ENCODE measurements at regions not wholly inside any gene's neighbourhood (a gene's known extent, or its start where the extent isn't known, plus 50 kb on each side); places are given as distances from the start of the nearest gene placed in this dataset.

DNA sequence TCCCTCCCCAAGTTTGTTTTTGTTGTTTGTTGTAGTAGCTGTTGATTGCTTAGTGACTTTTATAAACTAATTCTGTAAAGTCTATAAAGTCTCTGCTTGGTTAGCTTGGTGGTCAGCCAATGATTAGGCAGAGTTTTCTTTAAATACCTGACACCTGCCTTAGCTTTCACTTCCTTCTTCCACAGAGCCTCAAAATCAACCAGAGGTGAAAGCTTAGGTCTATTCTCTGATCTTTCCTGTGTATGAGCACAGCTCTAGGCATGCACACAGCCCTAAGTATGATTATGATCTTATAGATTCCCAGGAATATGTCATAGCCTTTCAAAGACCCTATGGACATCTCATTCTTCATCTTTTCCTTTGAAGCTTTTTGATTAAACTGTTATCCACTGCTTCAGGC, 514.7 kb downstream of the AACS start:
- H3K4me3 Mint-ChIP-seq = no peak overlapping the region
- DNase-seq (ENCODE audit: low spot score) (no peak), ATAC-seq (no peak)
- H3K27ac Mint-ChIP-seq = no peak overlapping the region
- POLR2A ChIA-PET = no interaction called here
- CTCF ChIA-PET = interaction anchor here (0.7 kb wide), 1 partner anchor 396 kb away, joined by 3 read pairs; no protein-coding TSS in a partner anchor
- no peaks in the 10 kb centered on the region for H3K4me1 Mint-ChIP-seq
- TF ChIP-seq, protein P1, sequence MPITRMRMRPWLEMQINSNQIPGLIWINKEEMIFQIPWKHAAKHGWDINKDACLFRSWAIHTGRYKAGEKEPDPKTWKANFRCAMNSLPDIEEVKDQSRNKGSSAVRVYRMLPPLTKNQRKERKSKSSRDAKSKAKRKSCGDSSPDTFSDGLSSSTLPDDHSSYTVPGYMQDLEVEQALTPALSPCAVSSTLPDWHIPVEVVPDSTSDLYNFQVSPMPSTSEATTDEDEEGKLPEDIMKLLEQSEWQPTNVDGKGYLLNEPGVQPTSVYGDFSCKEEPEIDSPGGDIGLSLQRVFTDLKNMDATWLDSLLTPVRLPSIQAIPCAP (CRISPR knock-in tag; IDR thresholded peaks at IDR 0.05) = no peak
- TF ChIP-seq, protein P2, sequence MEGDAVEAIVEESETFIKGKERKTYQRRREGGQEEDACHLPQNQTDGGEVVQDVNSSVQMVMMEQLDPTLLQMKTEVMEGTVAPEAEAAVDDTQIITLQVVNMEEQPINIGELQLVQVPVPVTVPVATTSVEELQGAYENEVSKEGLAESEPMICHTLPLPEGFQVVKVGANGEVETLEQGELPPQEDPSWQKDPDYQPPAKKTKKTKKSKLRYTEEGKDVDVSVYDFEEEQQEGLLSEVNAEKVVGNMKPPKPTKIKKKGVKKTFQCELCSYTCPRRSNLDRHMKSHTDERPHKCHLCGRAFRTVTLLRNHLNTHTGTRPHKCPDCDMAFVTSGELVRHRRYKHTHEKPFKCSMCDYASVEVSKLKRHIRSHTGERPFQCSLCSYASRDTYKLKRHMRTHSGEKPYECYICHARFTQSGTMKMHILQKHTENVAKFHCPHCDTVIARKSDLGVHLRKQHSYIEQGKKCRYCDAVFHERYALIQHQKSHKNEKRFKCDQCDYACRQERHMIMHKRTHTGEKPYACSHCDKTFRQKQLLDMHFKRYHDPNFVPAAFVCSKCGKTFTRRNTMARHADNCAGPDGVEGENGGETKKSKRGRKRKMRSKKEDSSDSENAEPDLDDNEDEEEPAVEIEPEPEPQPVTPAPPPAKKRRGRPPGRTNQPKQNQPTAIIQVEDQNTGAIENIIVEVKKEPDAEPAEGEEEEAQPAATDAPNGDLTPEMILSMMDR (IDR thresholded peaks at IDR 0.05) = no peak
- TF ChIP-seq TEAD1 (CRISPR knock-in tag; IDR thresholded peaks at IDR 0.05) (no peak), FOXP1 (CRISPR knock-in tag; IDR thresholded peaks at IDR 0.05; ENCODE audit: borderline replicate concordance) (no peak), SOX15 (CRISPR knock-in tag; IDR thresholded peaks at IDR 0.05) (no peak), MYBL2 (CRISPR knock-in tag; IDR thresholded peaks at IDR 0.05) (no peak), ZNF219 (CRISPR knock-in tag; IDR thresholded peaks at IDR 0.05; ENCODE audit: borderline replicate concordance) (no peak), NR2C2 (CRISPR knock-in tag; IDR thresholded peaks at IDR 0.05) (no peak), RORB (CRISPR knock-in tag; IDR thresholded peaks at IDR 0.05) (no peak), CREB1 (CRISPR knock-in tag; IDR thresholded peaks at IDR 0.05) (no peak), RELA (CRISPR knock-in tag; IDR thresholded peaks at IDR 0.05; ENCODE audit: borderline replicate concordance) (no peak)
- TF ChIP-seq, protein P3, sequence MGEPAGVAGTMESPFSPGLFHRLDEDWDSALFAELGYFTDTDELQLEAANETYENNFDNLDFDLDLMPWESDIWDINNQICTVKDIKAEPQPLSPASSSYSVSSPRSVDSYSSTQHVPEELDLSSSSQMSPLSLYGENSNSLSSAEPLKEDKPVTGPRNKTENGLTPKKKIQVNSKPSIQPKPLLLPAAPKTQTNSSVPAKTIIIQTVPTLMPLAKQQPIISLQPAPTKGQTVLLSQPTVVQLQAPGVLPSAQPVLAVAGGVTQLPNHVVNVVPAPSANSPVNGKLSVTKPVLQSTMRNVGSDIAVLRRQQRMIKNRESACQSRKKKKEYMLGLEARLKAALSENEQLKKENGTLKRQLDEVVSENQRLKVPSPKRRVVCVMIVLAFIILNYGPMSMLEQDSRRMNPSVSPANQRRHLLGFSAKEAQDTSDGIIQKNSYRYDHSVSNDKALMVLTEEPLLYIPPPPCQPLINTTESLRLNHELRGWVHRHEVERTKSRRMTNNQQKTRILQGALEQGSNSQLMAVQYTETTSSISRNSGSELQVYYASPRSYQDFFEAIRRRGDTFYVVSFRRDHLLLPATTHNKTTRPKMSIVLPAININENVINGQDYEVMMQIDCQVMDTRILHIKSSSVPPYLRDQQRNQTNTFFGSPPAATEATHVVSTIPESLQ (CRISPR knock-in tag; IDR thresholded peaks at IDR 0.05) = no peak
- TF ChIP-seq, protein P4, sequence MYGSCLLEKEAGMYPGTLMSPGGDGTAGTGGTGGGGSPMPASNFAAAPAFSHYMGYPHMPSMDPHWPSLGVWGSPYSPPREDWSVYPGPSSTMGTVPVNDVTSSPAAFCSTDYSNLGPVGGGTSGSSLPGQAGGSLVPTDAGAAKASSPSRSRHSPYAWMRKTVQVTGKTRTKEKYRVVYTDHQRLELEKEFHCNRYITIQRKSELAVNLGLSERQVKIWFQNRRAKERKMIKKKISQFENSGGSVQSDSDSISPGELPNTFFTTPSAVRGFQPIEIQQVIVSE (CRISPR knock-in tag; IDR thresholded peaks at IDR 0.05; ENCODE audit: borderline replicate concordance) = no peak
- TF ChIP-seq, protein P5, sequence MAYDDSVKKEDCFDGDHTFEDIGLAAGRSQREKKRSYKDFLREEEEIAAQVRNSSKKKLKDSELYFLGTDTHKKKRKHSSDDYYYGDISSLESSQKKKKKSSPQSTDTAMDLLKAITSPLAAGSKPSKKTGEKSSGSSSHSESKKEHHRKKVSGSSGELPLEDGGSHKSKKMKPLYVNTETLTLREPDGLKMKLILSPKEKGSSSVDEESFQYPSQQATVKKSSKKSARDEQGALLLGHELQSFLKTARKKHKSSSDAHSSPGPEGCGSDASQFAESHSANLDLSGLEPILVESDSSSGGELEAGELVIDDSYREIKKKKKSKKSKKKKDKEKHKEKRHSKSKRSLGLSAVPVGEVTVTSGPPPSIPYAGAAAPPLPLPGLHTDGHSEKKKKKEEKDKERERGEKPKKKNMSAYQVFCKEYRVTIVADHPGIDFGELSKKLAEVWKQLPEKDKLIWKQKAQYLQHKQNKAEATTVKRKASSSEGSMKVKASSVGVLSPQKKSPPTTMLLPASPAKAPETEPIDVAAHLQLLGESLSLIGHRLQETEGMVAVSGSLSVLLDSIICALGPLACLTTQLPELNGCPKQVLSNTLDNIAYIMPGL (CRISPR knock-in tag; IDR thresholded peaks at IDR 0.05) = no peak
- no peaks in the 10 kb centered on the region for H3K27me3 Mint-ChIP-seq (ENCODE audit: low read depth)
- H3K36me3 Mint-ChIP-seq = peaks cover 14% of the 10 kb centered on the region
- peaks cover 21% of the 10 kb centered on the region for H3K9me3 Mint-ChIP-seq

DNA sequence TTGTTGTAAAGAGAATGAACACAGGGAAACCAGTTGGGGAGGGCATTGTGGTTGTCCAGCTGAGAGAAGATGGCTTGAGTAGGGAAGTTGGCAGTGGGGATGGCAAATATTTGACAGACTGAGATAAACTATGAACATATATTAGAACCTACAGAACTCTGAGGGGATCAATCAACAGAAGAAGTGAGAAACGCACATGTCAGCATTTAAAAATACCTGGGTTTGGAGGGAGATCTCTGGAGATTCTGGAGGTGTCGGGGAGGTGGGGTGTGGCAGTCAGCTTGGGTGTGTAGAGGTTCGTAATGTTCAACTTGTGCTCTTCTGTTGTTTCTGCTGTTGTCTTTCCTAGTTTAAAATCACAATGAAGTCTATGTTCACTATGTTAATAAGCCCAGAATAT, 517.8 kb downstream of the AACS start:
- H3K36me3 Mint-ChIP-seq = peaks cover 8% of the 10 kb centered on the region
- ATAC-seq = no peak
- POLR2A ChIA-PET = no interaction called here
- H3K4me3 Mint-ChIP-seq = no peak overlapping the region
- no peak for DNase-seq (ENCODE audit: low spot score)
- H3K27me3 Mint-ChIP-seq (ENCODE audit: low read depth) = no peaks in the 10 kb centered on the region
- CTCF ChIA-PET = no interaction called here
- peaks cover 15% of the 10 kb centered on the region for H3K9me3 Mint-ChIP-seq
- H3K27ac Mint-ChIP-seq = no peak overlapping the region
- no peaks in the 10 kb centered on the region for H3K4me1 Mint-ChIP-seq
- TF ChIP-seq CREM (CRISPR knock-in tag; IDR thresholded peaks at IDR 0.05) (no peak), E2F1 (CRISPR knock-in tag; IDR thresholded peaks at IDR 0.05) (no peak), ZNF416 (CRISPR knock-in tag; IDR thresholded peaks at IDR 0.05) (no peak), NR1H2 (CRISPR knock-in tag; IDR thresholded peaks at IDR 0.05) (no peak), MXD4 (CRISPR knock-in tag; IDR thresholded peaks at IDR 0.05; ENCODE audit: borderline replicate concordance) (no peak), ATF1 (CRISPR knock-in tag; IDR thresholded peaks at IDR 0.05) (no peak), SMAD4 (CRISPR knock-in tag; IDR thresholded peaks at IDR 0.05) (no peak), ARID4B (CRISPR knock-in tag; IDR thresholded peaks at IDR 0.05; ENCODE audit: borderline replicate concordance) (no peak)
- TF ChIP-seq, protein P6, sequence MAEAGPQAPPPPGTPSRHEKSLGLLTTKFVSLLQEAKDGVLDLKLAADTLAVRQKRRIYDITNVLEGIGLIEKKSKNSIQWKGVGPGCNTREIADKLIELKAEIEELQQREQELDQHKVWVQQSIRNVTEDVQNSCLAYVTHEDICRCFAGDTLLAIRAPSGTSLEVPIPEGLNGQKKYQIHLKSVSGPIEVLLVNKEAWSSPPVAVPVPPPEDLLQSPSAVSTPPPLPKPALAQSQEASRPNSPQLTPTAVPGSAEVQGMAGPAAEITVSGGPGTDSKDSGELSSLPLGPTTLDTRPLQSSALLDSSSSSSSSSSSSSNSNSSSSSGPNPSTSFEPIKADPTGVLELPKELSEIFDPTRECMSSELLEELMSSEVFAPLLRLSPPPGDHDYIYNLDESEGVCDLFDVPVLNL (CRISPR knock-in tag; IDR thresholded peaks at IDR 0.05; ENCODE audit: borderline replicate concordance, low read depth) = no peak
